HCT116 (cell line): ENCODE measurements at regions not wholly inside any gene's neighbourhood (a gene's known extent, or its start where the extent isn't known, plus 50 kb on each side); places are given as distances from the start of the nearest gene placed in this dataset.

ENCODE experiments used
- ATAC-seq: fragments of 200-7000 bp; cut with Tn5 transposase; 2 replicates; pipeline ENCODE4 v1.9.1; 2020; ENCODE audit warnings: mild to moderate bottlenecking, moderate library complexity
- BruUV-seq: library from RNA; stranded (reverse); fragments of 400-500 nt; replicated peaks from 2 replicates; lab custom pipeline; 2021; lab: Mats Ljungman, UMichigan
- CTCF ChIA-PET: fragments of 300-600 bp; sonication (Branson Sonifier 250); formaldehyde crosslinking; loops from one replicate; lab custom pipeline; 2021; ENCODE audit warnings: antibody characterized with exemption; lab: Charles Lee
- POLR2A ChIA-PET: fragments of 300-600, 350-600 bp; sonication (Branson Sonifier 250); formaldehyde crosslinking; loops from one replicate; lab custom pipeline; 2021; ENCODE audit warnings: antibody characterized with exemption; lab: Charles Lee
- RAD21 ChIA-PET, 2 experiments: fragments of 300-600 bp; sonication (Branson Sonifier 250); formaldehyde crosslinking; loops; one replicate each; lab custom pipeline; 2023; ENCODE audit warnings: low total read pairs in 2 of 2; ENCODE audit not compliant: uncharacterized antibody in 2 of 2, unreplicated experiment in 2 of 2, low non-redundant PET in 1 of 2; lab: Charles Lee
- DNase-seq: peaks from one replicate; pipeline ENCODE4 v3.0.0-alpha.2; 2010; ENCODE audit warnings: low read depth, low spot score
- H2AFZ ChIP-seq: fragments of 200-600 bp; shearing (Covaris generic), sonication (generic); 2 replicates; pipeline ENCODE4 v1.6.1; 2017; ENCODE audit warnings: low read depth, mixed run types, mixed read lengths, antibody characterized with exemption, low read length; ENCODE audit not compliant: poor library complexity, severe bottlenecking
- H3K27ac ChIP-seq: 2 replicates; pipeline ENCODE4 v1.5.1; 2012; ENCODE audit warnings: low read depth, low read length
- H3K27me3 ChIP-seq: fragments of 200-600 bp; sonication (generic); 2 replicates; pipeline ENCODE4 v1.6.1; 2016; ENCODE audit warnings: mixed run types, low read length, mixed read lengths; ENCODE audit not compliant: insufficient read depth
- H3K36me3 ChIP-seq, 2 experiments: fragments of 200-500 bp in 1 of 2; fragments of 200-600 bp in 1 of 2; sonication (Bioruptor generic) in 1 of 2; sonication (generic) in 1 of 2; 2 replicates each; pipeline versions ENCODE4 v1.5.1 to v1.6.1; 2014 to 2016; ENCODE audit warnings: low read length in 2 of 2, inconsistent platforms in 1 of 2, mixed read lengths in 1 of 2, mixed run types in 1 of 2; ENCODE audit not compliant: insufficient read depth in 2 of 2, control insufficient read depth in 1 of 2
- H3K4me1 ChIP-seq, 2 experiments: fragments of 200-600 bp in 1 of 2; sonication (generic) in 1 of 2; 2 replicates each; pipeline versions ENCODE4 v1.5.1 to v1.6.1; 2012 to 2017; ENCODE audit warnings: low read length in 2 of 2, inconsistent platforms in 1 of 2, mild to moderate bottlenecking in 1 of 2, mixed read lengths in 1 of 2, mixed run types in 1 of 2, moderate library complexity in 1 of 2; ENCODE audit not compliant: insufficient read depth in 2 of 2, control insufficient read depth in 1 of 2
- H3K4me2 ChIP-seq: fragments of 200-600 bp; sonication (generic); 2 replicates; pipeline ENCODE4 v1.6.1; 2017; ENCODE audit warnings: mixed run types, low read length, mixed read lengths
- H3K4me3 ChIP-seq, 2 experiments: fragments of 200-600 bp in 1 of 2; sonication (generic) in 1 of 2; replicated peaks in 1 of 2; 2 replicates each; pipeline ENCODE4 v1.5.1; 2011 to 2016; ENCODE audit warnings: low read length in 2 of 2, control low read depth in 1 of 2, low read depth in 1 of 2, mild to moderate bottlenecking in 1 of 2, mixed read lengths in 1 of 2, mixed run types in 1 of 2
- H3K79me2 ChIP-seq: fragments of 200-600 bp; sonication (generic); 2 replicates; pipeline ENCODE4 v1.6.1; 2017; ENCODE audit warnings: mild to moderate bottlenecking, mixed run types, low read length, moderate library complexity, mixed read lengths; ENCODE audit not compliant: insufficient read depth
- H3K9ac ChIP-seq: fragments of 200-600 bp; sonication (generic); 2 replicates; pipeline ENCODE4 v1.6.1; 2016; ENCODE audit warnings: low read length, mixed read lengths
- H3K9me2 ChIP-seq: fragments of 200-600 bp; sonication (generic), shearing (Covaris generic); 2 replicates; pipeline ENCODE4 v1.6.1; 2017; ENCODE audit warnings: mixed run types, mild to moderate bottlenecking, moderate library complexity; ENCODE audit not compliant: insufficient read depth
- H3K9me3 ChIP-seq, 2 experiments: fragments of 200-500 bp in 1 of 2; fragments of 200-600 bp in 1 of 2; sonication (Bioruptor generic) in 1 of 2; sonication (generic) in 1 of 2; 2 replicates each; pipeline ENCODE4 v1.6.1; 2014 to 2017; ENCODE audit warnings: low read length in 2 of 2, mixed read lengths in 2 of 2, inconsistent platforms in 1 of 2, low read depth in 1 of 2, mild to moderate bottlenecking in 1 of 2, mixed run types in 1 of 2, moderate library complexity in 1 of 2; ENCODE audit not compliant: control insufficient read depth in 1 of 2, insufficient read depth in 1 of 2
- H4K20me1 ChIP-seq: fragments of 200-600 bp; sonication (generic), shearing (Covaris generic); 2 replicates; pipeline ENCODE4 v1.6.1; 2017; ENCODE audit warnings: mixed run types, mild to moderate bottlenecking, moderate library complexity; ENCODE audit not compliant: insufficient read depth
- ATF3 ChIP-seq: IDR thresholded peaks from 2 replicates; pipeline ENCODE4 v1.6.1; 2012
- CTCF ChIP-seq, 3 experiments: fragments of 200-600 bp in 1 of 3; sonication (generic) in 1 of 3; IDR thresholded peaks in 2 of 3; conservative IDR thresholded peaks in 1 of 3; 2 replicates each; pipeline ENCODE4 v1.5.1; 2012 to 2017; ENCODE audit warnings: low read depth in 2 of 3, low read length in 2 of 3, antibody characterized with exemption in 1 of 3, borderline replicate concordance in 1 of 3, control low read depth in 1 of 3, mild to moderate bottlenecking in 1 of 3, mixed read lengths in 1 of 3, mixed run types in 1 of 3, moderate library complexity in 1 of 3; ENCODE audit not compliant: insufficient read depth in 1 of 3
- EGR1 ChIP-seq: IDR thresholded peaks from 2 replicates; pipeline ENCODE4 v1.6.1; 2012; ENCODE audit warnings: low read depth
- EZH2phosphoT487 ChIP-seq: fragments of 200-600 bp; IDR thresholded peaks from 2 replicates; pipeline ENCODE4 v1.6.1; 2018; ENCODE audit warnings: antibody characterized with exemption, borderline replicate concordance
- REST ChIP-seq: IDR thresholded peaks from 2 replicates; pipeline ENCODE4 v1.6.1; 2012; ENCODE audit warnings: low read depth
- SIN3A ChIP-seq: IDR thresholded peaks from 2 replicates; pipeline ENCODE4 v1.6.1; 2012; ENCODE audit warnings: low read depth
- SRF ChIP-seq: IDR thresholded peaks from 2 replicates; pipeline ENCODE4 v1.6.1; 2012; ENCODE audit warnings: low read depth
- YY1 ChIP-seq: IDR thresholded peaks from 2 replicates; pipeline ENCODE4 v1.6.1; 2011; ENCODE audit warnings: low read length, low read depth, moderate library complexity, mild to moderate bottlenecking; ENCODE audit not compliant: insufficient replicate concordance; ENCODE audit errors: extremely low read depth
- ZFX ChIP-seq: fragments of 450-650 bp; IDR thresholded peaks from 2 replicates; pipeline ENCODE4 v1.6.1; 2017
- intact Hi-C: fragments of 100-400 bp; cut with micrococcal nuclease; formaldehyde crosslinking; loops from 2 replicates; pipeline ENCODE4 v1.10.0; 2022
- TF ChIP-seq, protein P1 (sequence below): IDR thresholded peaks from 2 replicates; pipeline ENCODE4 v1.6.1; 2011; ENCODE audit warnings: mild to moderate bottlenecking, low read length, moderate library complexity; ENCODE audit not compliant: insufficient replicate concordance; ENCODE audit errors: extremely low read depth

DNA sequence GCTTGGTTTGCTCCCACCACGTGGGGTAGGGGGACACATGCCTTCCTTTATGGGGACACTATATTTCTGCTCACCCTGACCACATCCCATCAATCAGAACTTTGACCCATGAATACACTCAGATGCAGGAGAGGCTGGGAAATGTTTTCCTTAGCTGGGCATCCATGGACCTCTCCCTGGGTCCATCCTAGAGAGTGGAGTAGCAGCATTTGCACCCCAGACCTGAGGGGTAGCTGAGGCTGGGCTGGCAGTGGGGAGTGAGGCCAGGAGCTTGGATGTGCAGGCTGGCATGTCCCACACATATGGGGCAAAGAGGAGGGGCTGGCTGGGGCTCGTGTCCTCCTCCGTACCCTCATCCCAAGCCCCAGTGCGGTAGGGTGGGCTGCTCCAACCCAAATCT lies 152.8 kb downstream of the TM9SF2 start:
- no peaks in the 10 kb centered on the region for H3K9me3 ChIP-seq

More for the DNA sequence above, 152.8 kb downstream of the TM9SF2 start:
- peaks cover 11 to 23% of the 10 kb centered on the region in 2 experiments for H3K4me1 ChIP-seq
- H3K27ac ChIP-seq = no peak overlapping the region
- TF ChIP-seq YY1 (no peak), ZFX (no peak), SRF (no peak), REST (no peak), SIN3A (no peak), EZH2phosphoT487 (no peak), ATF3 (no peak), EGR1 (no peak), CTCF (IDR thresholded peaks at IDR 0.05 in 2 of 3, conservative IDR thresholded peaks at IDR 0.05 in 1 of 3; ENCODE audit: borderline replicate concordance in 1 of 3, insufficient read depth in 1 of 3, low read depth in 2 of 3, low read length in 2 of 3) (no peak)
- TF ChIP-seq, protein P1, sequence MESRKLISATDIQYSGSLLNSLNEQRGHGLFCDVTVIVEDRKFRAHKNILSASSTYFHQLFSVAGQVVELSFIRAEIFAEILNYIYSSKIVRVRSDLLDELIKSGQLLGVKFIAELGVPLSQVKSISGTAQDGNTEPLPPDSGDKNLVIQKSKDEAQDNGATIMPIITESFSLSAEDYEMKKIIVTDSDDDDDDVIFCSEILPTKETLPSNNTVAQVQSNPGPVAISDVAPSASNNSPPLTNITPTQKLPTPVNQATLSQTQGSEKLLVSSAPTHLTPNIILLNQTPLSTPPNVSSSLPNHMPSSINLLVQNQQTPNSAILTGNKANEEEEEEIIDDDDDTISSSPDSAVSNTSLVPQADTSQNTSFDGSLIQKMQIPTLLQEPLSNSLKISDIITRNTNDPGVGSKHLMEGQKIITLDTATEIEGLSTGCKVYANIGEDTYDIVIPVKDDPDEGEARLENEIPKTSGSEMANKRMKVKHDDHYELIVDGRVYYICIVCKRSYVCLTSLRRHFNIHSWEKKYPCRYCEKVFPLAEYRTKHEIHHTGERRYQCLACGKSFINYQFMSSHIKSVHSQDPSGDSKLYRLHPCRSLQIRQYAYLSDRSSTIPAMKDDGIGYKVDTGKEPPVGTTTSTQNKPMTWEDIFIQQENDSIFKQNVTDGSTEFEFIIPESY = no peak
- CTCF ChIA-PET = interaction anchor here (4.1 kb wide), 1 partner anchor 580 kb away, joined by 42 read pairs; no protein-coding TSS in a partner anchor
- RAD21 ChIA-PET = no interaction called here
- H3K79me2 ChIP-seq = no peaks in the 10 kb centered on the region
- no peak overlapping the region for H3K4me3 ChIP-seq
- intact Hi-C loops = loop anchor here (2.0 kb wide), 1 partner anchor 47 kb away; the partner anchor contains the start of gene CLYBL
- POLR2A ChIA-PET = no interaction called here
- ATAC-seq (no peak), DNase-seq (no peak)
- H4K20me1 ChIP-seq = no peaks in the 10 kb centered on the region
- H3K27me3 ChIP-seq = no peaks in the 10 kb centered on the region
- H3K4me2 ChIP-seq = no peak overlapping the region
- H3K36me3 ChIP-seq = no peaks in the 10 kb centered on the region
- H3K9me2 ChIP-seq = no peaks in the 10 kb centered on the region
- H2AFZ ChIP-seq = no peak overlapping the region
- H3K9ac ChIP-seq = no peak overlapping the region
- BruUV-seq = no TSS peak
